ENCODE measurements at regions not wholly inside any gene's neighbourhood (a gene's known extent, or its start where the extent isn't known, plus 50 kb on each side); places are given as distances from the start of the nearest gene placed in this dataset.
"Not testable (repeated sequence)": the region's sequence is repeated elsewhere in the genome, so short reads cannot be mapped to it uniquely, and the experiment has no call there.

DNA sequence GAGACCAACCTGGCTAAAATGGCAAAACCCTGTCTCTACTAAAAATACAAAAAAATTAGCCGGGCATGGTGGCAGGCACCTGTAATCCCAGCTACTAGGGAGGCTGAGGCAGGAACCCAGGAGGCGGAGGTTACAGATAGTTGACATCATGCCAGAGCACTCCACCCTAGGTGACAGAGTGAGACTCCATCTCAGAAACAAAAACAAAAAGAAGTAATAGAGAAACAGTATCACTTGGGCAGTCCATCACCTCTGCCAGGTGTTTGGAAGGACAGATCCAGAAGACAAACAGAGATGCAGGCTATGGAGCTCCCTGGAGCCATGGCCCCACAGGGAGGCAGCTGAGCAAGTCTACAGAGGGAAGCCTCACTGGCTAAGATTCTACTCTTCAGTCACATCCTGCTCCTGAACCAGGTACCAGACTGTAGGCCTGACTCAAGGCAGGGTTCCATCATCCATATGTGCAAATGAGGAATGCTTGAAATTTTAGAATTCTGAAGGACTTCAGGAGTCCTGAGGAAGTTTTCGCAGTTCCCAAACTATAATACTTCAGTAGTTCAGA lies 81.4 kb upstream of the CPEB2 start:
- TF ChIP-seq, protein P1, sequence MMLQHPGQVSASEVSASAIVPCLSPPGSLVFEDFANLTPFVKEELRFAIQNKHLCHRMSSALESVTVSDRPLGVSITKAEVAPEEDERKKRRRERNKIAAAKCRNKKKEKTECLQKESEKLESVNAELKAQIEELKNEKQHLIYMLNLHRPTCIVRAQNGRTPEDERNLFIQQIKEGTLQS (IDR thresholded peaks at IDR 0.05), result no peak
- TF ChIP-seq RAD21 (IDR thresholded peaks at IDR 0.05) (peak in 1 of 2 donors; percentile 15), EGR1 (IDR thresholded peaks at IDR 0.05; ENCODE audit: low read depth in 2 of 2) (no peak)
- H3K9me3 ChIP-seq (ENCODE audit: control insufficient read depth in 4 of 4, low read length in 3 of 4), result no peaks in the 10 kb centered on the region
- no peak for DNase-seq (ENCODE audit: low spot score)
- H3K27ac ChIP-seq (ENCODE audit: low read depth in 1 of 2, low read length in 2 of 2), result no peak overlapping the region
- no peaks in the 10 kb centered on the region for H3K36me3 ChIP-seq (ENCODE audit: control insufficient read depth in 4 of 4, insufficient read depth in 3 of 4, low read depth in 1 of 4, low read length in 3 of 4)
- H3K9ac ChIP-seq (ENCODE audit: low read depth in 1 of 2, low read length in 2 of 2), result no peak overlapping the region
- peaks cover 1 to 16% (median 14%) of the 10 kb centered on the region in 4 donors for H3K4me1 ChIP-seq (ENCODE audit: control insufficient read depth in 4 of 4, insufficient read depth in 4 of 4, low read length in 3 of 4)
- WGBS, result 95% methylated on average over 3 of the region's 3 CpGs
- no peak overlapping the region for H3K4me3 ChIP-seq (ENCODE audit: low read depth in 1 of 3, low read length in 3 of 3)
- no peaks in the 10 kb centered on the region for H3K27me3 ChIP-seq (ENCODE audit: control insufficient read depth in 4 of 4, insufficient read depth in 4 of 4, low read length in 3 of 4)

DNA sequence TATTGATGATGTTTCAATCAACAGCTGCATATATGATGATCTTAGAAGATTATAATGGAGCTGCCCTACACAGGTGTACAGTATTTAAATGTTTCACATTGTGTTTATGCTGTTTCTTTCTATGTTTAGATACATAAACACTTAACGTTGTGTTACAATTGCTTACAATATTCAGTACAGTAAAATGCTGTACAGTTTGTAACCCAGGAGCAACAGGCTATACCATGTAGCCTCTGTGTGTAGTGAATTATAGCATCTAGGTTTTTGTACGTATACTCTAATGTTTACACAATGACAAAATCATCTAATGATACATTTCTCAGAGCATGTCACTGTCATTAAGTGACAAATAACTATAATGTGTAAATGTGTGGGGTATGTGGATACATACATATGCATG lies 80.5 kb upstream of the CPEB2 start:
- DNase-seq (ENCODE audit: low spot score); H3K9ac ChIP-seq (ENCODE audit: low read depth in 1 of 2, low read length in 2 of 2); H3K4me1 ChIP-seq (ENCODE audit: control insufficient read depth in 4 of 4, insufficient read depth in 4 of 4, low read length in 3 of 4); H3K36me3 ChIP-seq (ENCODE audit: control insufficient read depth in 4 of 4, insufficient read depth in 3 of 4, low read depth in 1 of 4, low read length in 3 of 4); H3K27me3 ChIP-seq (ENCODE audit: control insufficient read depth in 4 of 4, insufficient read depth in 4 of 4, low read length in 3 of 4); H3K9me3 ChIP-seq (ENCODE audit: control insufficient read depth in 4 of 4, low read length in 3 of 4); H3K27ac ChIP-seq (ENCODE audit: low read depth in 1 of 2, low read length in 2 of 2); H3K4me3 ChIP-seq (ENCODE audit: low read depth in 1 of 3, low read length in 3 of 3): not testable (repeated sequence)
- WGBS, result 70% methylated on average over 2 of the region's 2 CpGs

DNA sequence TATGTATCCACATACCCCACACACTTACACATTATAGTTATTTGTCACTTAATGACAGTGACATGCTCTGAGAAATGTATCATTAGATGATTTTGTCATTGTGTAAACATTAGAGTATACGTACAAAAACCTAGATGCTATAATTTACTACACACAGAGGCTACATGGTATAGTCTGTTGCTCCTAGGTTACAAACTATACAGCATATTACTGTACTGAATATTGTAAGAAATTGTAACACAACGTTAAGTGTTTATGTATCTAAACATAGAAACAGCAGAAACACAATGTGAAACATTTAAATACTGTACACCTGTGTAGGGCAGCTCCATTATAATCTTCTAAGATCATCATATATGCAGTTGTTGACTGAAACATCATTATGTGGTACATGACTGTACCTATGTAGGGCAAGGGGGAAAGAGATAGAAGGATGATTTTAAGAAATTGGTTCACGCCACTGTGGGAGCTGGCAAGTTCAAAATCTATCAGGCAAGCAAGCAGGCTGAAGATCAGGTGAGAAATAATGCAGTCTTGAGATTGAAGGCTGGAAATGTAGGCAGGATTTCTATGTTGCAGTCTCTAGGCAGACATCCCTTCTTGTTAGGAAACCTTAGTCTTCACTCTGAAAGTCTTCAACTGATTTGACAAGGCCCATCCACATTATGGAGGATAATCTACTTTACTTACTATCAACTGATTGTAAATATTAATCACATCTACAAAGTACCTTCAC lies 78.0 kb upstream of the CPEB2 start:
- DNase-seq (ENCODE audit: low spot score), result no peak
- Histone ChIP-seq H3K9me3 (ENCODE audit: control insufficient read depth in 4 of 4, low read length in 3 of 4) (no peaks in the 10 kb centered on the region), H3K36me3 (ENCODE audit: control insufficient read depth in 4 of 4, insufficient read depth in 3 of 4, low read depth in 1 of 4, low read length in 3 of 4) (no peaks in the 10 kb centered on the region), H3K27ac (ENCODE audit: low read depth in 1 of 2, low read length in 2 of 2) (no peak overlapping the region), H3K4me1 (ENCODE audit: control insufficient read depth in 4 of 4, insufficient read depth in 4 of 4, low read length in 3 of 4) (peaks cover 2 to 8% (median 6%) of the 10 kb centered on the region in 4 donors), H3K27me3 (ENCODE audit: control insufficient read depth in 4 of 4, insufficient read depth in 4 of 4, low read length in 3 of 4) (no peaks in the 10 kb centered on the region), H3K9ac (ENCODE audit: low read depth in 1 of 2, low read length in 2 of 2) (no peak overlapping the region), H3K4me3 (ENCODE audit: low read depth in 1 of 3, low read length in 3 of 3) (no peak overlapping the region)
- 87% methylated on average over 3 of the region's 3 CpGs for WGBS
- TF ChIP-seq, protein P2, sequence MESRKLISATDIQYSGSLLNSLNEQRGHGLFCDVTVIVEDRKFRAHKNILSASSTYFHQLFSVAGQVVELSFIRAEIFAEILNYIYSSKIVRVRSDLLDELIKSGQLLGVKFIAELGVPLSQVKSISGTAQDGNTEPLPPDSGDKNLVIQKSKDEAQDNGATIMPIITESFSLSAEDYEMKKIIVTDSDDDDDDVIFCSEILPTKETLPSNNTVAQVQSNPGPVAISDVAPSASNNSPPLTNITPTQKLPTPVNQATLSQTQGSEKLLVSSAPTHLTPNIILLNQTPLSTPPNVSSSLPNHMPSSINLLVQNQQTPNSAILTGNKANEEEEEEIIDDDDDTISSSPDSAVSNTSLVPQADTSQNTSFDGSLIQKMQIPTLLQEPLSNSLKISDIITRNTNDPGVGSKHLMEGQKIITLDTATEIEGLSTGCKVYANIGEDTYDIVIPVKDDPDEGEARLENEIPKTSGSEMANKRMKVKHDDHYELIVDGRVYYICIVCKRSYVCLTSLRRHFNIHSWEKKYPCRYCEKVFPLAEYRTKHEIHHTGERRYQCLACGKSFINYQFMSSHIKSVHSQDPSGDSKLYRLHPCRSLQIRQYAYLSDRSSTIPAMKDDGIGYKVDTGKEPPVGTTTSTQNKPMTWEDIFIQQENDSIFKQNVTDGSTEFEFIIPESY (IDR thresholded peaks at IDR 0.05), result no peak
- TF ChIP-seq TAF1 (conservative IDR thresholded peaks at IDR 0.05) (no peak), YY1 (IDR thresholded peaks at IDR 0.05) (no peak), RXRA (IDR thresholded peaks at IDR 0.05) (no peak), RAD21 (IDR thresholded peaks at IDR 0.05) (no peak), NR2F2 (IDR thresholded peaks at IDR 0.05) (no peak), EGR1 (IDR thresholded peaks at IDR 0.05; ENCODE audit: low read depth in 2 of 2) (no peak), SP1 (IDR thresholded peaks at IDR 0.05) (no peak), GABPA (IDR thresholded peaks at IDR 0.05 in 1 of 2, conservative IDR thresholded peaks at IDR 0.05 in 1 of 2) (no peak), FOXA1 (IDR thresholded peaks at IDR 0.05) (no peak), HNF4G (IDR thresholded peaks at IDR 0.05) (no peak), HNF4A (conservative IDR thresholded peaks at IDR 0.05) (no peak), FOXA2 (IDR thresholded peaks at IDR 0.05) (no peak)
- TF ChIP-seq, protein P1 (IDR thresholded peaks at IDR 0.05), result no peak
- TF ChIP-seq, protein P3, sequence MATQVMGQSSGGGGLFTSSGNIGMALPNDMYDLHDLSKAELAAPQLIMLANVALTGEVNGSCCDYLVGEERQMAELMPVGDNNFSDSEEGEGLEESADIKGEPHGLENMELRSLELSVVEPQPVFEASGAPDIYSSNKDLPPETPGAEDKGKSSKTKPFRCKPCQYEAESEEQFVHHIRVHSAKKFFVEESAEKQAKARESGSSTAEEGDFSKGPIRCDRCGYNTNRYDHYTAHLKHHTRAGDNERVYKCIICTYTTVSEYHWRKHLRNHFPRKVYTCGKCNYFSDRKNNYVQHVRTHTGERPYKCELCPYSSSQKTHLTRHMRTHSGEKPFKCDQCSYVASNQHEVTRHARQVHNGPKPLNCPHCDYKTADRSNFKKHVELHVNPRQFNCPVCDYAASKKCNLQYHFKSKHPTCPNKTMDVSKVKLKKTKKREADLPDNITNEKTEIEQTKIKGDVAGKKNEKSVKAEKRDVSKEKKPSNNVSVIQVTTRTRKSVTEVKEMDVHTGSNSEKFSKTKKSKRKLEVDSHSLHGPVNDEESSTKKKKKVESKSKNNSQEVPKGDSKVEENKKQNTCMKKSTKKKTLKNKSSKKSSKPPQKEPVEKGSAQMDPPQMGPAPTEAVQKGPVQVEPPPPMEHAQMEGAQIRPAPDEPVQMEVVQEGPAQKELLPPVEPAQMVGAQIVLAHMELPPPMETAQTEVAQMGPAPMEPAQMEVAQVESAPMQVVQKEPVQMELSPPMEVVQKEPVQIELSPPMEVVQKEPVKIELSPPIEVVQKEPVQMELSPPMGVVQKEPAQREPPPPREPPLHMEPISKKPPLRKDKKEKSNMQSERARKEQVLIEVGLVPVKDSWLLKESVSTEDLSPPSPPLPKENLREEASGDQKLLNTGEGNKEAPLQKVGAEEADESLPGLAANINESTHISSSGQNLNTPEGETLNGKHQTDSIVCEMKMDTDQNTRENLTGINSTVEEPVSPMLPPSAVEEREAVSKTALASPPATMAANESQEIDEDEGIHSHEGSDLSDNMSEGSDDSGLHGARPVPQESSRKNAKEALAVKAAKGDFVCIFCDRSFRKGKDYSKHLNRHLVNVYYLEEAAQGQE (IDR thresholded peaks at IDR 0.05), result no peak

Data from liver (tissue), 7 donors.